GM19452 (cell line): ENCODE measurements at regions not wholly inside any gene's neighbourhood (a gene's known extent, or its start where the extent isn't known, plus 50 kb on each side); places are given as distances from the start of the nearest gene placed in this dataset.
"Not testable (repeated sequence)": the region's sequence is repeated elsewhere in the genome, so short reads cannot be mapped to it uniquely, and the experiment has no call there.

Source experiments
- ATAC-seq: cut with Tn5 transposase; IDR thresholded peaks from one replicate; pipeline ENCODE4 v1.9.1; 2021; ENCODE audit not compliant: unreplicated experiment

- no peak for ATAC-seq
Measured at GRCh38 chr4:158958489-158959270, 144.2 kb upstream of the RAPGEF2 start.

GRCh38 chr4:158962393-158962792, 140.5 kb upstream of the RAPGEF2 start:
- ATAC-seq: no peak

- ATAC-seq: not testable (repeated sequence)
Measured at GRCh38 chr4:158963282-158963681, 139.6 kb upstream of the RAPGEF2 start.

GRCh38 chr4:158964114-158964727, 138.7 kb upstream of the RAPGEF2 start:
- no peak for ATAC-seq

- ATAC-seq: no peak
Measured at GRCh38 chr4:158964728-158965124, 138.2 kb upstream of the RAPGEF2 start.

- no peak for ATAC-seq
Measured at GRCh38 chr4:158965226-158965625, 137.7 kb upstream of the RAPGEF2 start.

- ATAC-seq: no peak
Measured at GRCh38 chr4:158966091-158966490, 136.8 kb upstream of the RAPGEF2 start.

- no peak for ATAC-seq
Measured at GRCh38 chr4:158968961-158969360, 133.9 kb upstream of the RAPGEF2 start.

GRCh38 chr4:158970812-158971211, 132.1 kb upstream of the RAPGEF2 start:
- ATAC-seq: no peak

GRCh38 chr4:158974438-158974837, 128.4 kb upstream of the RAPGEF2 start:
- ATAC-seq: not testable (repeated sequence)

- not testable (repeated sequence) for ATAC-seq
Measured at GRCh38 chr4:158980711-158981110, 122.2 kb upstream of the RAPGEF2 start.

GRCh38 chr4:158991534-158992155, 111.2 kb upstream of the RAPGEF2 start:
- ATAC-seq: no peak

- no peak for ATAC-seq
Measured at GRCh38 chr4:158993891-158994290, 109.0 kb upstream of the RAPGEF2 start.

GRCh38 chr4:158995040-158995439, 107.8 kb upstream of the RAPGEF2 start:
- ATAC-seq: no peak

- ATAC-seq: no peak
Measured at GRCh38 chr4:158995965-158996364, 106.9 kb upstream of the RAPGEF2 start.

GRCh38 chr4:158996669-158997074, 106.2 kb upstream of the RAPGEF2 start:
- ATAC-seq: no peak

- ATAC-seq: no peak
Measured at GRCh38 chr4:158997660-158998349, 105.1 kb upstream of the RAPGEF2 start.

- ATAC-seq: no peak
Measured at GRCh38 chr4:158998624-158999023, 104.3 kb upstream of the RAPGEF2 start.

- ATAC-seq: no peak
Measured at GRCh38 chr4:158999166-158999682, 103.7 kb upstream of the RAPGEF2 start.

- no peak for ATAC-seq
Measured at GRCh38 chr4:158999849-159000248, 103.0 kb upstream of the RAPGEF2 start.

GRCh38 chr4:159002950-159003349, 99.9 kb upstream of the RAPGEF2 start:
- no peak for ATAC-seq
